GM23248 (cell line): ENCODE measurements at regions not wholly inside any gene's neighbourhood (a gene's known extent, or its start where the extent isn't known, plus 50 kb on each side); places are given as distances from the start of the nearest gene placed in this dataset.

Experiments
- DNase-seq: peaks from one replicate; pipeline ENCODE4 v3.0.0-alpha.2; 2015
- H2AFZ ChIP-seq: fragments of 200-600 bp; sonication (generic); 2 replicates; pipeline ENCODE4 v1.6.1; 2016; ENCODE audit warnings: antibody characterized with exemption
- H3F3A ChIP-seq: fragments of 200-600 bp; sonication (generic); 2 replicates; pipeline ENCODE4 v1.6.1; 2016; ENCODE audit warnings: mild to moderate bottlenecking, antibody characterized with exemption, mixed run types; ENCODE audit not compliant: insufficient read depth
- H3K27ac ChIP-seq: fragments of 200-600 bp; sonication (generic); 2 replicates; pipeline ENCODE4 v1.5.1; 2016; ENCODE audit warnings: mild to moderate bottlenecking
- H3K27me3 ChIP-seq: fragments of 200-600 bp; sonication (generic); replicated peaks from 2 replicates; pipeline ENCODE4 v1.6.1; 2016; ENCODE audit warnings: mild to moderate bottlenecking; ENCODE audit not compliant: insufficient read depth
- H3K36me3 ChIP-seq: fragments of 200-600 bp; sonication (generic); 2 replicates; pipeline ENCODE4 v1.6.1; 2016; ENCODE audit warnings: low read depth, mild to moderate bottlenecking
- H3K4me1 ChIP-seq: fragments of 200-600 bp; sonication (generic); 2 replicates; pipeline ENCODE4 v1.6.1; 2016; ENCODE audit warnings: mild to moderate bottlenecking; ENCODE audit not compliant: insufficient read depth
- H3K4me2 ChIP-seq: fragments of 200-600 bp; sonication (generic); one replicate; pipeline ENCODE4 v1.6.1; 2016; ENCODE audit warnings: mild to moderate bottlenecking; ENCODE audit not compliant: unreplicated experiment
- H3K4me3 ChIP-seq: fragments of 200-600 bp; sonication (generic); 2 replicates; pipeline ENCODE4 v1.5.1; 2016; ENCODE audit warnings: mild to moderate bottlenecking
- H3K79me2 ChIP-seq: fragments of 200-600 bp; sonication (generic); 2 replicates; pipeline ENCODE4 v1.6.1; 2016; ENCODE audit warnings: mild to moderate bottlenecking; ENCODE audit not compliant: insufficient read depth
- H3K9ac ChIP-seq: fragments of 200-600 bp; sonication (generic); 2 replicates; pipeline ENCODE4 v1.6.1; 2016; ENCODE audit warnings: mild to moderate bottlenecking
- H3K9me2 ChIP-seq: fragments of 200-600 bp; sonication (generic); 2 replicates; pipeline ENCODE4 v1.6.1; 2016; ENCODE audit warnings: mixed run types, mild to moderate bottlenecking, moderate library complexity; ENCODE audit not compliant: insufficient read depth
- H3K9me3 ChIP-seq: fragments of 200-600 bp; sonication (generic); one replicate; pipeline ENCODE4 v1.6.1; 2017; ENCODE audit warnings: low read depth
- H4K20me1 ChIP-seq: fragments of 200-600 bp; sonication (generic); 2 replicates; pipeline ENCODE4 v1.6.0; 2016; ENCODE audit not compliant: insufficient read depth
- EZH2 ChIP-seq: fragments of 200-600 bp; sonication (generic); IDR thresholded peaks from 2 replicates; pipeline ENCODE4 v1.6.1; 2018; ENCODE audit warnings: antibody characterized with exemption, mild to moderate bottlenecking; ENCODE audit not compliant: insufficient read depth, poor library complexity, severe bottlenecking
- EZH2phosphoT487 ChIP-seq: fragments of 200-600 bp; sonication (generic); IDR thresholded peaks from 2 replicates; pipeline ENCODE4 v1.6.1; 2018; ENCODE audit warnings: antibody characterized with exemption, moderate library complexity, mild to moderate bottlenecking, low read depth; ENCODE audit not compliant: insufficient read depth
- WGBS, 2 experiments: methylation state at CpG; one replicate each; pipeline ENCODE4 v1.1.6; 2015 to 2017; ENCODE audit warnings: low lambda C conversion rate in 2 of 2, low coverage in 1 of 2; ENCODE audit errors: missing lambda C conversion rate in 2 of 2; 5-methylcytosine and 5-hydroxymethylcytosine counted together
- in situ Hi-C: fragments of 300-500 bp; cut with MboI; formaldehyde crosslinking; loops from 2 replicates; pipeline ENCODE4 v1.15.0; 2020

- Histone ChIP-seq H3K9me3 (no peaks in the 10 kb centered on the region), H3K79me2 (no peaks in the 10 kb centered on the region), H3K4me3 (no peak overlapping the region), H3F3A (no peaks in the 10 kb centered on the region), H3K4me1 (no peaks in the 10 kb centered on the region), H3K36me3 (no peaks in the 10 kb centered on the region), H3K27ac (no peak overlapping the region), H3K9ac (no peak overlapping the region), H4K20me1 (no peaks in the 10 kb centered on the region), H2AFZ (no peak overlapping the region), H3K4me2 (no peak overlapping the region), H3K27me3 (no peaks in the 10 kb centered on the region), H3K9me2 (no peaks in the 10 kb centered on the region)
- DNase-seq, result no peak
- 61 to 65% methylated on average over 5 of the region's 5 CpGs for WGBS, 2 experiments
- in situ Hi-C loops, result no loop called here
- TF ChIP-seq EZH2 (no peak), EZH2phosphoT487 (no peak)
These were observed 111.8 kb upstream of the FAM174A start for GRCh38 chr5:100423330-100423729.

GRCh38 chr5:100421360-100421759 is 113.8 kb upstream of the FAM174A start:
- Histone ChIP-seq H3K79me2 (no peaks in the 10 kb centered on the region), H3K9me3 (no peaks in the 10 kb centered on the region), H3K4me3 (no peak overlapping the region), H3K4me2 (no peak overlapping the region), H2AFZ (no peak overlapping the region), H3K27me3 (no peaks in the 10 kb centered on the region), H3K27ac (no peak overlapping the region), H3K9me2 (no peaks in the 10 kb centered on the region), H3K36me3 (no peaks in the 10 kb centered on the region), H3K9ac (no peak overlapping the region), H3K4me1 (no peaks in the 10 kb centered on the region), H4K20me1 (no peaks in the 10 kb centered on the region), H3F3A (no peaks in the 10 kb centered on the region)
- no peak for DNase-seq
- in situ Hi-C loops, result no loop called here
- TF ChIP-seq EZH2phosphoT487, result no peak
- no peak for TF ChIP-seq EZH2

DNA sequence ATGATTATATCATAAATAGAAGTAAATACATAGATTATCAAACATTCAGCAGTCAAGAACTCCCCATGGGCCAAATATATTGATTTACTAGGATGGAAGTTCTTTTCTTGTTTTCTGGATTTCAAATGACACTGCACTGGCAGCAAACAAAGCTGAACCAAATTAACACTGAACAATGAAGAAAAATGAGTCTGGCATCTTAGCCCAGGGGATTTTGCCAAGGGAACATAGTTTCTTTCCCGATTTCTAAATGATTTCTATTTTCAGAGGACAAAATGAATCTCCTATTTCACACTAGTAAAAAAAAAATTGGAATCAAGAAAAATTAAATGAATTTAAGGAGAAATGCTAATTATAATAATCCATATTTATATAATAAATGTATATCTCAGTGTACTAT is 116.9 kb upstream of the FAM174A start:
- no peaks in the 10 kb centered on the region for H3K9me2 ChIP-seq
- H3F3A ChIP-seq, result no peaks in the 10 kb centered on the region
- no peaks in the 10 kb centered on the region for H3K79me2 ChIP-seq
- no peak overlapping the region for H2AFZ ChIP-seq
- no peaks in the 10 kb centered on the region for H3K9me3 ChIP-seq
- TF ChIP-seq EZH2, result no peak
- no peak for TF ChIP-seq EZH2phosphoT487
- H3K4me3 ChIP-seq, result no peak overlapping the region
- in situ Hi-C loops, result no loop called here
- no peak overlapping the region for H3K4me2 ChIP-seq
- no peak overlapping the region for H3K9ac ChIP-seq
- 9 to 13% methylated on average over 1 of the region's 1 CpG for WGBS, 2 experiments
- H3K4me1 ChIP-seq, result no peaks in the 10 kb centered on the region
- no peak for DNase-seq
- no peaks in the 10 kb centered on the region for H3K27me3 ChIP-seq
- no peaks in the 10 kb centered on the region for H4K20me1 ChIP-seq
- H3K27ac ChIP-seq, result no peak overlapping the region
- no peaks in the 10 kb centered on the region for H3K36me3 ChIP-seq

DNA sequence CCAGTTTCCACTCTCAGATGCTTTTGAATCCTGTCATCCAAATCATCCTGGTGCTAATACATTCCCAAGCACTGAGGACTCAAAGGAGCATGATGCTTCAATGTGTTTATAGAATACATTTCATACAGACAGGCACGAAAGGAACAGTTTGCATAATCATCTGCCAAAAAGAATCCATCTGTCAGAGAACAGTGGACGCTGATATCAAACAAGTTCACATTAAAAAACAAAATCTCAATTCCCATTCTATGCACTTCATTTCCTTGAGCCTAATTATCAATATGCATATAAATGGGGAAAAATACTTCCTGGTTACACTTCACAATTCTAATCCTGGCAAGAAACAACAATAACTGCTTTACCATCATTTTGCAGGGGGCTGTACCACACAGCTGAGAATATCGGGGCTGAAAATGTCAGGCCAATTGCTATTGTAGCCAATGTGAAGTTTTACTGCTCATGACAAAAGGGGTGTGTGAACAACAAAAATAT is 125.5 kb upstream of the FAM174A start:
- H3K9me2 ChIP-seq, result no peaks in the 10 kb centered on the region
- no peaks in the 10 kb centered on the region for H3K79me2 ChIP-seq
- no peak for DNase-seq
- TF ChIP-seq EZH2phosphoT487 (no peak), EZH2 (no peak)
- no peak overlapping the region for H3K4me3 ChIP-seq
- in situ Hi-C loops, result no loop called here
- no peaks in the 10 kb centered on the region for H3K4me1 ChIP-seq
- no peak overlapping the region for H2AFZ ChIP-seq
- no peak overlapping the region for H3K27ac ChIP-seq
- H3K27me3 ChIP-seq, result no peaks in the 10 kb centered on the region
- H3K36me3 ChIP-seq, result no peaks in the 10 kb centered on the region
- H3K4me2 ChIP-seq, result no peak overlapping the region
- H3K9me3 ChIP-seq, result no peaks in the 10 kb centered on the region
- no peaks in the 10 kb centered on the region for H4K20me1 ChIP-seq
- no peak overlapping the region for H3K9ac ChIP-seq
- WGBS, 2 experiments, result 7 to 10% methylated on average over 3 of the region's 3 CpGs
- no peaks in the 10 kb centered on the region for H3F3A ChIP-seq

DNA sequence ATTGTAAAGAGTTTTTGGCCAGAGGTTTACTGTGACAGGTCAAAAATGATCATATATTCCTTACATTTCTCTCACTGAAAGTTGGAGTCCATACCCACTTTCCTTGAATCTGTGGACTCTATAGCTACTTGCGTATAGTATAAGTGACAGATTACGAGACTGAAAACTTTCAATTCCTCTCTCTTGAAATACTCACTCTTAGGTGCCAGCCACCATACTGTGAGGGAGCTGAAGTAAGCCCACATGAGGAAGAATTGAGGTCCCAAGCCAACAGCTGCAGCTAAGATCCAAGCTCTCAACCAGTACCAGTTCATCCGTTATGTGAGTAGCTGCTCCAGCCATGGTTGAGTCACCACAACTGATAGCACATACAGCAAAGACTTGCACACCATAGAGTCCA is 128.1 kb upstream of the FAM174A start:
- in situ Hi-C loops, result no loop called here
- no peak overlapping the region for H3K4me3 ChIP-seq
- no peak for TF ChIP-seq EZH2phosphoT487
- no peak for TF ChIP-seq EZH2
- no peak overlapping the region for H3K9ac ChIP-seq
- H3K79me2 ChIP-seq, result no peaks in the 10 kb centered on the region
- no peaks in the 10 kb centered on the region for H3K9me2 ChIP-seq
- H3K27me3 ChIP-seq, result no peaks in the 10 kb centered on the region
- no peaks in the 10 kb centered on the region for H3K4me1 ChIP-seq
- H3K4me2 ChIP-seq, result no peak overlapping the region
- no peak overlapping the region for H3K27ac ChIP-seq
- no peaks in the 10 kb centered on the region for H3K9me3 ChIP-seq
- no peaks in the 10 kb centered on the region for H4K20me1 ChIP-seq
- no peaks in the 10 kb centered on the region for H3F3A ChIP-seq
- WGBS, 2 experiments, result 79 to 80% methylated on average over 3 of the region's 3 CpGs
- no peak for DNase-seq
- no peak overlapping the region for H2AFZ ChIP-seq
- H3K36me3 ChIP-seq, result no peaks in the 10 kb centered on the region
